GM18517 (cell line): ENCODE measurements at regions not wholly inside any gene's neighbourhood (a gene's known extent, or its start where the extent isn't known, plus 50 kb on each side); places are given as distances from the start of the nearest gene placed in this dataset.

ENCODE experiments used
- ATAC-seq: cut with Tn5 transposase; IDR thresholded peaks from one replicate; pipeline ENCODE4 v1.9.1; 2021; ENCODE audit warnings: mild to moderate bottlenecking, moderate library complexity; ENCODE audit not compliant: unreplicated experiment

GRCh38 chr5:93120771-93121170, 460.2 kb downstream of the NR2F1-AS1 start:
- ATAC-seq = no peak

GRCh38 chr5:93120051-93120450, 461.0 kb downstream of the NR2F1-AS1 start:
- no peak for ATAC-seq

DNA sequence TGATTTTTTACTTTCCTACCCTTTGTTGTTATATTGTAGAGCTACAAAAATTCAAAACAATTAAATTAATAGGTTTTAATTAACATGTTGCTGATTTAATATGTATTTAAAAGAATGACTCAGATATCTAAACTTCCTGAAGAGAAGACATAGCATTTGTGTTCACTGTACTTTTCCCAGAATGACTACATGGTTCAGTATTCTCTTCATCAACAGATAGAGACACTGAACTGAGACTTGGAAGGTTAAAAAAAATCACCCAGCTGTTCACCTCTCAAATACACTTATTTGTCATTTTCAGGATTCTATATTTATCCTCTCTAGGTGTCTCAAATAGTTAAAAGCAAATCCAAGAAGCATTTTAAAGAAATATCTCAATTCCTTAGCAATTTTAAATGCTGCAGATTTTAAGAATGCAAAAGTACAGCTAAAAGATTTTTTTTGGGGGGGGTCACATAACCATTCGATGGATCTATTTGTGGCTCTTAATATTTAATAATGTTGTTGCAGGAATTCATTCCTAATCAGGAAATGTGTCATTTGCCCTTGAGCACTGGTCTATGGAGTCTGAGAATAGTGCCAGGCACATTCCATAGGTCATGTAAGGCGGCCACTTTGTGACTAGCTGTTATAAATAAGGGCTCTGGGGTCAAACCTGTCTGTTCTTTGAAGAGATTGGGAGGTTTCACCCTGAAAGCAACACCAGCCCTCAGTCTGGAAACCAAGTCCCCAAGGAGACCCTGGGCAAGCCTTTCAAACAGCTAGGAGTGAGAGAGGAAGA, 463.1 kb downstream of the NR2F1-AS1 start:
- ATAC-seq = no peak

- no peak for ATAC-seq
These were observed 473.1 kb downstream of the NR2F1-AS1 start for GRCh38 chr5:93107805-93108520.

DNA sequence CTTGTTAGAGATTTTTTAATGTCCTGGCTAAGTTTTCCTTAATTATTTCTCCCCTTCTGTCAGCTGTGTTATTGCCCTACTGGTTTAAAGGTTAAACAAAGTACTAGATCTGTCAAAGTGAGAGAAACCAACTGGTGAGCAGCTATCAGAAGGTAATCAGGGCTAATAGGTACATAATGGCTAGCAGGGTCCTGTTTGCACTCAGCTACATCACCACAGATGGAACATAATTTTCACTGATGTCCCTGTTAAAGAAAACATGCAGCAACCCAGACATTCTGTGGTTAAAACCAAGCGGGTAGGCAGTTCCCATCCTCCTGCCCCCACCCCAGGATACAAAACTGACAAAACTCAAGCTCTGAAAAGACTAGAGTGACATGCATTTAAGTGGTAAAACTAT, 473.9 kb downstream of the NR2F1-AS1 start:
- no peak for ATAC-seq

- ATAC-seq = no peak
These were observed 479.4 kb downstream of the NR2F1-AS1 start for GRCh38 chr5:93101661-93102060.

- no peak for ATAC-seq
These were observed 480.0 kb downstream of the NR2F1-AS1 start for GRCh38 chr5:93100976-93101375.

DNA sequence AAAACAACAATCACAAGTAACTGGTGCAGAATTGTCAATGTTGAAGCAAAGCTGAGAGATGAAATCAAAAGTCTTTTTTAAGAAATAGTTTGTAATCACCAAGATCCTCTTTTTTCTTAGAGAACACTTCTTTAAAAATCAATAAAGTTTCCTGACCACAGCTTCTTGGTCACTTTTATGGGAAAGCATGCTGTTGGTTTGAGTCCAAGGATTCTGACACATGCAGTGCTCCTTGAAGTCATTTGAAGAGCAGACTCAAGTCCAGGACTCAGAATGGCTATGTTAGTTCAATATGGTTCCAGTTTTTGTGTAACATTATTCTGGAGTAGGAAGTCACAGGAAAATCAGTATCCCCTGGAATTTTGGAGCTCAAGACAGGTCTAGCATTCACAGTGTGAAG, 480.6 kb downstream of the NR2F1-AS1 start:
- no peak for ATAC-seq

- ATAC-seq = no peak
These were observed 481.1 kb downstream of the NR2F1-AS1 start for GRCh38 chr5:93099902-93100347.

GRCh38 chr5:93096561-93096960, 484.5 kb downstream of the NR2F1-AS1 start:
- no peak for ATAC-seq

GRCh38 chr5:93092349-93093105, 488.5 kb downstream of the NR2F1-AS1 start:
- ATAC-seq = no peak

DNA sequence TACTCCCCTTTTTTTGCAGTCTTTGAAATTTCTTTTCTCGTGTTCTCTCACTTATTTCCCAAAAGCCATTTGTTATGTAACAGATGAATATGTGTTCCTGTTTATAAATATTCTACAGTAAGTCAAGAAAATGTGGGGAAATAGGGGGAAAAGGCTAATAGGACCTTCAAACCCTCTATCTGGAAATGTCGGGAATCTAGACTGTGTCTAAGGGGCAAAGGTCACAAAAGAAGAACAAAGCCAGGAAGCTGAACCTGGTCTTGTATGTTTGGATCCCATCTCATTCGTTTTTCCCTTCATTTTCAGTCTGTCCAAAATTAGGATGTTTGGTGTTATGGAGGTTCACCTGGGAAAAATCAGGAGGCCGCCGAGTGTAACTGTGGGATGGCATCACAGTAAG, 490.3 kb downstream of the NR2F1-AS1 start:
- no peak for ATAC-seq

DNA sequence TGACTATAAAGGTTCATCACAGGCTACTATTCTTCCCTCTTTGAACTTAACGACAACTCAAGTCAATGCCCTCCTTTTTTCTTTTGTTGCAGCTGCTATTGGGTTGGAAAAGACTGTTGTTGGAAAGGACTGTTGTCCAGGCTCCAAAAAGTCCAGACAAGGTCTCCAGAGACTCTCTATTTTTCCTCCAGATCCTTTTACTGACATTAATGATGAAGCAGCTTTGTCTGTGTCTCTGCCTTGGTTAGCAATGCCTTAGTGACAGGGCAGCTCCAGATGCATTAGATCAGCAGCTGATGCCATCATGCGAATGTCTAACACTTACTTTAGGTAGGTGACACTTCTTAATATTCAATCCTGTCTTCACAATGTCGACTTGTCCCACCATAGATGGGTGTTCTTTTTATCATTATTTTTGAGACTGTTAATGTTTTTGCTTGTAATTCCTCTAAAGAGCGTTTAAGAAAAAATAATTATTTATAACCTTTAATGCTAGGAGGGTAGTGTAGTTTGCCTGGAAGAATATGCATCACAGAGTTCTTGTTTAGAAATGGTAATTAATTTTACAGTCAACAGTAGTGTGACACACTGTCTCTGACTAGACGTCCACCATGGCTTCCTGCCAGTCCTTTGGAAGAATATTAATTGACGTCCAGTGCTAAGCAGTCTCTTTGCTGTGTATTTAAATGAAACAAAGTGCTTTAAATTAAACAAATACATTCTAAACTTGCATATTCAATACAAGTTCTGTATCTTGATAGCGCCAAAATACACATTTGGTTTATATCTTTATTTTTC, 492.2 kb downstream of the NR2F1-AS1 start:
- no peak for ATAC-seq

DNA sequence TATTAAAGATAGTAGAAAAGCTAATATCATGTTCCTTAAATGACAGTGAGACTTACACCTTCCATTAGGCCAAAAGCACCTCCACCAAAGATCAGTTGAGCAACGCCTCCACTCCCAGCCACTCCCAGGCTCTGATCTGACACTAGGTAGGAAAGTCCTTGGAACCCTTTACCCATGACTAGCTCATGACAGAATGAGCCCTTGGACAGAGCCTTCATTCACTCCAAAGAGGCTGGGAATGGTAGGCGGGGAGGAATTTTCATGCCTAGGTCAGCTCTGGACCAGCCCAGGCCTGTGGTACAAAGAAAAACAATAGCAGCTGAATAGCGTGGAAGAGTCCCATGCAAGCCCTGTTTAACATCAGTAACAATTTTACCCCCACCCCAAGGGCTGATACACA, 493.7 kb downstream of the NR2F1-AS1 start:
- ATAC-seq = no peak

GRCh38 chr5:93082981-93083380, 498.0 kb downstream of the NR2F1-AS1 start:
- ATAC-seq = no peak

GRCh38 chr5:93079046-93079445, 502.0 kb downstream of the NR2F1-AS1 start:
- ATAC-seq = no peak

DNA sequence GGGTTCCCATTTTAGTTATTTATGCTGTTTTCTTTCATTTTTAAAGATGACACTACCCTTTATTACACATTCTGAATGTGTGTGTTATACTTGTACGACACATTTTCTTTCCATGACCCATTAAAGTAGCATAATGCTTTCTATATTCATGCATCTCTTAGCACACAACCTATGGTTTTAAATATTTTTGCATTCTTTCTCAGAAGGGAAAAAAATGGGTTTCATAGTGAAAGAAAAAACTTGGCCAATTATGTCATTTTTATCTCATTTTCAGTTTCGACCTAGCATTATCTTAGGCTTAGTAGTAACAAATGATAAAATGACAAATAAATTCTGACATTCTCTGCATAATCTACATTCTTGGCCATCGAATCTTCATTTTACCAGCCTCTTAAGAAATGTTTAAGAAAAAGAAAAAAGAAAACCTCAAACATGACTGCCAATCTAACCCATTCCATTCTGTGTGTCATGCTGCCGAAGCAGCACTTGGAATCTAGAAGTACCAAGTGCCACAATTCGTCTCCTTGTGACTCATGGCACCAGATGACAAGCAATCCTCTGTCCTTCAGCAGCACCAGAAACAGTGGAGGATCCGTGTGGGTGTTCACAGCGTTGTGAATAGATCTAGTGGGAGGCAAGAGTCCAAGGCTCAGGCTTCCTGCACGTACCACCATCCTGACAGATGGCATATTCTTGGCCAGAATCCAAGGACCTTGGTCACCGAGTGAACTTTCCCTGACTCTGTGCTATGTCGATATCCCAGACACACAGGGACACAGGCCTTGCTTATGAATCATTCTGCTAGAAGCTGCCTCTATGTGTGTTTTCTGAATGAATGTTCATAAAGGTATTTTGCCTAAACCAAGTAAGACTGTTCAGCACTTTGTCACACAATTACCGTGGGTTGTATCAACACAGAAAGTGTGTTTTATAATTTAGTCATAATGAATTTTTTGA, 502.7 kb downstream of the NR2F1-AS1 start:
- peak; percentile 90 for ATAC-seq

DNA sequence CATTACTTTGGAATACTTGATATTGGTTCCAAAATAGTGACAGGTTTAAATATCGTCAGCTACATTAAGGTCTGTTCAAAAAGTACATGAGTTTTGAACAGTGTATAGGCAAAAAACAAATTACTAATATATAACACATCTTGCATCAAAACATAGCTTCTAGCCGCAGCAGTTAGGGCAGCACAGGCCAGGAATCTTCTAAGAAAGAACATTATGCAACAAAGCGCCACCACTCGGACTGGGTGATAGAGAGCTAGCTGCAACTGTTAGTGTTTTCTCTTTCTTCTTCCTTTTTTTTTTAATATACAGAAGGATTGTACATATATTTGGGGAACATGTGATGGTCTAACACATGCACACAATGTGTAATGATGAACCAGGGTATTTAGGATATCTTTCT, 504.5 kb downstream of the NR2F1-AS1 start:
- no peak for ATAC-seq

DNA sequence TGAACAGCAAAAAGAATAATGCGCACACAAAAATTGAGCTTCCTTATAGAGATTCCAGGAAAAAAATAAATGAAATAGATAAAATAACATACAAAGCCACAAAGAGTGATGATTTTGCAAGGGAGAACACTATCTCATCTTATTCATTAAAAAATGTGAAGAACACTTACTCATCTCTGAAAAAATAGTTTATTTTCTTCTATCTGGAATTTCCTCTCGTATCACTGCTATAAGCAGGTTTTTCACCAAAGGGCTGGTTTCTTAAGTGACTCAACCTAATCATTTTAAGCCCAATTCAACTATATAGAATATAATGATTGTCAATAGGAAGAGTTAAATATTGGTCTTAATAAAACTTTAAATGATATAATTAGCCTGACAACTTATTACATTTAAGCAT, 504.9 kb downstream of the NR2F1-AS1 start:
- ATAC-seq = no peak

DNA sequence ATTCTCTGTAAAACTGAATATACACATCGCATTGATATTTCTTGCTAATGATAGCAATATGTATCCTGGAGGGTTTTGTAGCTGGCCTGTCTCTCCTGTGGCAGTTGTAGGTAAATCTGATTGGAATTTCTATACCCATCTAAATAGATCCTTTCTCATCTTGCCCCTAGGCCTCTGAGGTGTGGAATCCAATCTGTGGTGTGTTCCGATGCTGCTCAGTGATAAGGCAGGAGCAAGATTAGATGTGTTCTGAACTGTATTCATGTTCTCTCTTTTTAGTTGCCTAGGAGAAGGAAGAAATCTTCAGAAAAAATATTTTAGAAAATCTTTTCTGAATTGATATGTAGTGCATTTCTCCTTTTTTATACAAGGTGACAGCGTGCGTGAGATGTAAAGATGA, 507.5 kb downstream of the NR2F1-AS1 start:
- ATAC-seq = no peak
